HG03103 (cell line): ENCODE measurements at regions not wholly inside any gene's neighbourhood (a gene's known extent, or its start where the extent isn't known, plus 50 kb on each side); places are given as distances from the start of the nearest gene placed in this dataset.
"Not testable (repeated sequence)": the region's sequence is repeated elsewhere in the genome, so short reads cannot be mapped to it uniquely, and the experiment has no call there.

Experiments
- ATAC-seq: cut with Tn5 transposase; IDR thresholded peaks from one replicate; pipeline ENCODE4 v1.9.1; 2021; ENCODE audit warnings: low read depth; ENCODE audit not compliant: unreplicated experiment

DNA sequence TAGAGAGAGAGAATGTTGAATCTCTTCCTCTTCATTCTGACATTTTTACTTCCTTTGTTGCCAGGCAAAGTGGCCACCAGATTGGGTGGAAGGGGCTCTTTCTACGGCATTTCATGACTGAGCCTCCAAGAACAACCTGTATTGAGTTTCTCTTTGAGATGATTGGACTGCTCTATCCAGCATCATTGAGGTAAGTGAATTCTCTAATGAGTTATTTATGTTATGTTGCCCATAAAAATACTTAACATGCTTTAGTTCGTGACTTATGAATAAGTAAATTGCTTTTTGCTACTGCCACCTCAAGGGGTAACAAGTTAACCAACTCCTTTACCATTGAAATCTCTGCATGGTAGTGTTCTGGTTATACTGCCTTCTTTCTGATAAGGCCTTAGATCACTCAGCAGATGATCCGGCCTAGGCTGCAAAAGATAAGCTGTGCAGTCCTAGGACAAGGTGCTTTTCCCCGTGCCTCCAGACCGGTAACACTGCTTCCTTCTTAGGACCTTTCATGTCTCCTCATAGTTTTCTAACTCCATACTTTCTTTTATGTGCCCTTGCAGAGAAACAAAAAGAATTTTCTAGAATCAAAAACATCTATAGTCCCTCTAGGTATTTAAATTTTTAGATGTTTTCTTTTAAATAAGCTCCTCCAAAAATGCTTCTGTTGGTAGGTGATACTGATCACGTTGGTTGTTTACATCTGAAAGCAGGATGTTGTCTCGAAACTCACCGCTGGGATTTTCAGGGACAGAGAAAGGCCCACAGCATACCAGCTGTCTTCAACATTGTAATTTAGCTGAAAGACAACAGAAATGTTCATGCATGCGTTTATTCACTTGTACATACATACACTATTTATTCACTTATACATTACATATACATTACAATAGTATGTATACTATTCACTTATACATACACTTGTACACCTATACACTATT lies 157.1 kb upstream of the RBPJ start:
- no peak for ATAC-seq

DNA sequence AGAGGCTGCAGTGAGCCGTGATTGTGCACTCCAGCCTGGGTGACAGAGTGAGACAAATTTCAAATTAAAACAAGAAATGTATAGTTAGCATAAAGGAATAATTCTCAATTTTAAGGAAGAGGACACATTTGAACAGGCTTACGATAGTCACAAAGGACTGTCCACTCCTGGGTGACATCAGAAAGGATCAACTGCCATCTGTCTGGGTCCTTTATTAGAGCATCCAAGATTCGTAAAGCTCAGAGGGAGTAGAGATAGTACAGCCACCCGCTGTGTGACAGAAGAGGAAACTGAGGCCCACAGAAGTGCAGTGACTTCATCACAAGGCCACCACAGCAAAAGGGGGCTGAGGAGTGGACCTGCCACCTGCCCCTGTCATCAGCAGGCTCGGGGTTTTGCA lies 149.3 kb upstream of the RBPJ start:
- no peak for ATAC-seq

GRCh38 chr4:26171941-26172340 lies 148.9 kb upstream of the RBPJ start:
- ATAC-seq = no peak

DNA sequence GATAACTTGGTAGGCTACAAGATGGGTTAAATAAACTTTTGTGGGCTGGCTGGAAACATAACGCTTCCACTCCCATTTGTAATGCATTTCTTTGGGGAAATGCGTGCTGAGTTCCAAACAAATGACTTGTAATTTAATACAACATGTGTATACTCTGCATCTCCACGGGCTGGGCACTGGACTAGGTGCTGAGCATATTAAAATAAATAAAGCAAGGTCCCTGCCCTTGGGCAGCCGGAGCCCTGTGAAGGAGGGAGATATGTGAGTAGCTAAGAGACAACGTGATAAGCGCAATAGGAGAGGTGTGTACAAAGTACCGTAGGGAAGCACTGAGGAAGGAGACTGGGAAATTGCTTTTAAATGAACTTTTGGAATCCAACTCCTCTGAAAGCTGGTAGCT lies 147.2 kb upstream of the RBPJ start:
- ATAC-seq = no peak

GRCh38 chr4:26174027-26174426 lies 146.8 kb upstream of the RBPJ start:
- ATAC-seq = no peak

- no peak for ATAC-seq
Observed at GRCh38 chr4:26175006-26175786, 145.6 kb upstream of the RBPJ start.

DNA sequence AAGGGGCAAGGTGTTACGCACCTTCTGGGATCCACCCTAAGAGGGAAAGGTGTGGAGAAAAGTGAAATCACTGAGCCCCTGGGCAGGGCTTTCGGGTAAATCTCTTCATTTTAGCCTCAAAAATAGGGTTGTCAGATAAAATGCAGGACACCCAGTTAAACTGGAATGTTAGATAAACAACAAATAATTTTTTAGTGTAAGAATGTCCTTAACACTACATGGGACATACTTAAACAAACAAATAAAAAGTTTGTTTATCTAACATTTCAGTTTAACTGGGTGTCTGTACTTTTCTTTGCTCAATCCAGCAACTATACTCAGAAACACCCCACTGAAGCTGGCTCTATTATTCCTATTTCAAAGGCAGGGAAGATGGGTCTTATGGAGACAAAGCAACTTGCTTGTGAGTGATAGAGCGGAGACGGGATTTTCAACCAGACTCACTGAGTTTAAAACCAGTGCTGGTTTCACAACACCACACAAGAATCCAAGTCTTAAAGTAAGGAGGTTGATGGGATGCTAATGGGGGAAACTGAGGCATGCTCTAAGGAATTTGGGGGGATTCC lies 144.8 kb upstream of the RBPJ start:
- no peak for ATAC-seq

- ATAC-seq = no peak
Observed at GRCh38 chr4:26176598-26177149, 144.1 kb upstream of the RBPJ start.

GRCh38 chr4:26178854-26179253 lies 142.0 kb upstream of the RBPJ start:
- ATAC-seq = peak; percentile 19

GRCh38 chr4:26179316-26179760 lies 141.5 kb upstream of the RBPJ start:
- ATAC-seq = peak; percentile 57

- ATAC-seq = no peak
Observed at GRCh38 chr4:26181616-26182015, 139.2 kb upstream of the RBPJ start.

DNA sequence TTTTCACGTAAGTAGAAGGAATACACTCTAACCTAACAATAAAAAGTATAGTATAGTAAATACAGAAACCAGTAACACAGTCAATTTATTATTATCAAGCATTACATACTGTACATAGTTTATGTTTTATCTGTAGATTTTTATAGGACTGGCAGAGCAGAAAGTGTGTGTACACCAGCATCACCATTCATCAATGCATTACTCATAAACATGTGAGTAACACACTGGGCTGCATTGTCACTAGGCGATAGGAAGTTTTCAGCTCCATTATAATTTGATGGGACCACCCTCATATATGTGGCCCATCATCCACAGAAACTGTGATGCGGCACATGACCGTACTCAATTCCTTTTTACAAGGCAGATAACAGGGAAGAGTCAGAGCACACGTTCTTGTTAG lies 137.8 kb upstream of the RBPJ start:
- ATAC-seq = no peak

DNA sequence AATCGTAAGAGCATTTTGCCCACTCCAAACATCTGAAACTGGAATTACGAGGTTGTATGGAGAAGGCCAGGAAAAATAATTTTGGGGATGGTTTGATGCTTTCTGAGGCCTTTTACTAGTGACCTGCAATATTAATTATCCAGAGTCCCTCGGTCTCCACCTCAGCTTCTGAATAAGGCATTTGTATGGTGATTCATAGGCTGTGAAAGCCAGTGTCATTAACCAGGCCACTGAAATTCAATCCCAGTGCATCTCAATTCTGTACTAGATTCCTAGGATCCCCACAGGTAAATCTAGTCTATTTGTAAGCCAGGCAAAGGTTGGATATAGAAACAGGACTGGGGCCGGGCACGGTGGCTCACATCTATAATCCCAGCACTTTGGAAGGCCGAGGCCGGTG lies 135.4 kb upstream of the RBPJ start:
- no peak for ATAC-seq

DNA sequence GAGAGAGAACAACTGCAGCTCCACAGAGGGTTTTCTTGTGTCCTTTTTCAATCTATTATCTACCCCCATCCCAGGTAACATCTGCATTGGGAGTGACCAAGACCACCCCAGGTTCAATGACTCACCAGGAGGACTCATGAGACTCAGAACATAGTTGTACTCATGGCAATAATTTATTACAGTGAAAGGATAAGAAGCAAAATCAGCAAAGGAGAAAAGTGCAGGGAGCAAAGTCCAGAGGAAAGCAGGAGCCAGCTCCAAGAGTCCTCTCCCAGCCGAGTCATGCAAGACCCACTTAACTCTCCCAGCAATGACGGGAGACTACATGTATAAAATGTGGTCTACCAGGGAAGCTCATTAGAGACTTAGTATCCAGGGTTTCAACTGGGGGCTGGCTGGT lies 129.5 kb upstream of the RBPJ start:
- ATAC-seq = no peak

GRCh38 chr4:26192899-26193869 lies 127.6 kb upstream of the RBPJ start:
- no peak for ATAC-seq

GRCh38 chr4:26194764-26195163 lies 126.0 kb upstream of the RBPJ start:
- peak; percentile 35 for ATAC-seq

DNA sequence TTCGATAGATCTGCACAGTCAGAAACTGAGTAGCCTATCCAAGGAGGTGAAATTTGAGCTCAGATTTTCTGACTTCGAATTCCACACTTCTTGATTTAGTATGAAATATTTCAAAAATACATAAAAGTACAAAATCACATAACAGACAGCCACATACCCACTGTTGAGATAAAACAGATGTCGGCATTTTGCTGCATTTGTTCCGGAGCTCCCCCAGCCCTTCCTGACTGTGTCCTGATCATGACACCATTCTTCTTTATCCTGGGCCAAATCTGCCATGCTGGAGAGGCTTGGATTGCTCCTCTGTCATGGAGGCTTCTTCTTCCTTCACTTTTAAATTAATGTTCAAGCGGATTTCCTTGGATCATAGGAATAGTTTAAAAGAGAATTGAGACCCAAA lies 124.2 kb upstream of the RBPJ start:
- ATAC-seq = no peak

- peak; percentile 82 for ATAC-seq
Observed at GRCh38 chr4:26197018-26197779, 123.6 kb upstream of the RBPJ start.

GRCh38 chr4:26198931-26199330 lies 121.9 kb upstream of the RBPJ start:
- not testable (repeated sequence) for ATAC-seq
